ENCODE measurements at regions not wholly inside any gene's neighbourhood (a gene's known extent, or its start where the extent isn't known, plus 50 kb on each side); places are given as distances from the start of the nearest gene placed in this dataset.
"Not testable (repeated sequence)": the region's sequence is repeated elsewhere in the genome, so short reads cannot be mapped to it uniquely, and the experiment has no call there.

DNA sequence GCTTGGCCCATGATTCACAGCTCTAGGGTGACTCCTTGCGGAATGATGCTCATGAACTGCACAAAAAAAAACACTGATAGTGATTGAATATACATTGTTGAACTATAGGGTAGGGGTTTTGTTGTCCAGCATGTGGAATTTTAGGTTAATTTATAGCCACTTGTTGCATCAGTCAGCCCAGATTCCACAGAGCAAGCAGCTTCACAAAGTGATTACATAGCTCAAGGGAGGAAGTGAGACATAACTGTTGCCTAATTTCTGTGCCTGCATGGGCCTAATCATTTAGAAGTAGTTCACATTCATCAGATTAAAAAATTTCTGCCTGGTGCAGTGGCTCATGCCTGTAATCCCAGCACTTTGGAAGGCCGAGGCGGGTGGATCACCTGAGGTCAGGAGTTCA lies 142.2 kb upstream of the ZNF722 start:
- not testable (repeated sequence) for DNase-seq (ENCODE audit: low read depth in 2 of 2)

DNA sequence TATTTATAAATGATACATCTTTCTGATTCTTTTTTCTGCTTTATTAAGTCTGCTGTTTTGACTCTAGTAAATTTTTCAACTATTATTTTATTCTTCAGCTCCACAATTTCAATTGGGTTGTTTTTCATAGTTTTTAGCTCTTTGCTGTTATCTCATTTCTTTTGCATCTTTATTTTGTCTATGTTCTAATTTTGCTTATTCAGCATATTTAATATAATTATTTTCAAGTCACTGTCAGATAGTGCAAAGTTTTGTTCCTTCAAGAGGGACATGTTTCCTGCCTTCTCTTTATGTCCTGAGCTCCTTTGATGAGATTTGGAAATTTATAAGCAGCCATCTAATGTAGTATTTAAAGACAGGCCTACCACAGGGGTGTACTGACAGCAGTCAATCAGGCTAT lies 131.5 kb upstream of the ZNF722 start:
- no peak for DNase-seq (ENCODE audit: low read depth in 2 of 2)

DNA sequence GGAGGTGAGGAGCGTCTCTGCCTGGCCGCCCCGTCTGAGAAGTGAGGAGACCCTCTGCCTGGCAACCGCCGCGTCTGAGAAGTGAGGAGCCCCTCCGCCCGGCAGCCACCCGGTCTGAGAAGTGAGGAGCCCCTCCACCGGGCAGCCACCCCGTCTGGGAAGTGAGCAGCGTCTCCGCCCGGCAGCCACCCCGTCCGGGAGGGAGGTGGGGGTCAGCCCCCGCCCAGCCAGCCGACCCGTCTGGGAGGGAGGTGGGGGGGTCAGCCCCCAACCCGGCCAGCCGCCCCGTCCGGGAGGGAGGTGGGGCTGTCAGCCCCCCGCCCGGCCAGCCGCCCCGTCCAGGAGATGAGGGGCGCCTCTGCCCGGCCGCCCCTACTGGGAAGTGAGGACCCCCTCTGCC lies 124.4 kb upstream of the ZNF722 start:
- not testable (repeated sequence) for DNase-seq (ENCODE audit: low read depth in 2 of 2)

DNA sequence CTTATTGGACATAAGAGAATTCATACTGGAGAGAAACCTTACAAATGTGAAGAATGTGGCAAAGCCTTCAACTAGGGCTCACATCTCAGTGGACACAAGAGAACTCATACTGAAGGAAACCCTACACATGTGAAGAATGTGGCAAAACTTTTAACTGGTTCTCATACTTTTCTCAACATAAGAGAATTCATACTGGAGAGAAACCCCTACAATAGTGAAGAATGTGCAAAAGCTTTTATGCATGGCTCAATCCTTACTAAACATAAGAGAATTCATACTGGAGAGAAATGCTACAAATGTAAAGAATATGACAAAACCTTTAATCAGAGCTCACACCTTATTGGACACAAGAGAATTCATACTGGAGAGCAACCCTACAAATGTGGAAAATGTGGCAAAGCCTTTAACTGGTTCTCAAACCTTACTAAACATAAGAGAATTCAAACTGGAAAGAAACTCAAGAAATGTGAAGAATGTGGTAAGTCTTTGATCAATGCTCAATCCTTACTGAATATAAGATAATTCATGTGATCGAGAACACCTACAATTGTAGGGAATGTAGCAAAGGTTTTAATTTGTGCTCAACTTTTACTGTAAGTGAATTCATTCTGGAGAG lies 121.8 kb upstream of the ZNF722 start:
- no peak for DNase-seq (ENCODE audit: low read depth in 2 of 2)

DNA sequence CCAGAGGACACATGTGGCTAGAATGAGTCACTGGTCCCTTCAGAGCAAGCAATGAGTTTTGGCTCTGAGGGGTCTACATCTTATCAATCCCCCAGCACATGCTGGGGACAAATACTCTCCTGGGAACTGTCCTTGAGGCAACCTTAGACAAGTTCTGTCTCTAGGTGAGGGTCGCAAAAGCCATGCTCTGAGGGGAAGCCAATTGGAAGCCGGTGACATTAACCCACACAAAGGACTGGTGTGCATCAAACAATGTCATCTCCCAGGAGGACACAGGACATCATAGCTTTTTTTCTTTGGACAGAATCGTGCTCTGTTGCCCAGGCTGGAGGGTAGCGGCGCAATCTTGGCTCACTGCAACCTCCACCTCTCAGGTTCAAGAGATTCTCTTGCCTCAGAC lies 111.6 kb upstream of the ZNF722 start:
- no peak for DNase-seq (ENCODE audit: low read depth in 2 of 2)

DNA sequence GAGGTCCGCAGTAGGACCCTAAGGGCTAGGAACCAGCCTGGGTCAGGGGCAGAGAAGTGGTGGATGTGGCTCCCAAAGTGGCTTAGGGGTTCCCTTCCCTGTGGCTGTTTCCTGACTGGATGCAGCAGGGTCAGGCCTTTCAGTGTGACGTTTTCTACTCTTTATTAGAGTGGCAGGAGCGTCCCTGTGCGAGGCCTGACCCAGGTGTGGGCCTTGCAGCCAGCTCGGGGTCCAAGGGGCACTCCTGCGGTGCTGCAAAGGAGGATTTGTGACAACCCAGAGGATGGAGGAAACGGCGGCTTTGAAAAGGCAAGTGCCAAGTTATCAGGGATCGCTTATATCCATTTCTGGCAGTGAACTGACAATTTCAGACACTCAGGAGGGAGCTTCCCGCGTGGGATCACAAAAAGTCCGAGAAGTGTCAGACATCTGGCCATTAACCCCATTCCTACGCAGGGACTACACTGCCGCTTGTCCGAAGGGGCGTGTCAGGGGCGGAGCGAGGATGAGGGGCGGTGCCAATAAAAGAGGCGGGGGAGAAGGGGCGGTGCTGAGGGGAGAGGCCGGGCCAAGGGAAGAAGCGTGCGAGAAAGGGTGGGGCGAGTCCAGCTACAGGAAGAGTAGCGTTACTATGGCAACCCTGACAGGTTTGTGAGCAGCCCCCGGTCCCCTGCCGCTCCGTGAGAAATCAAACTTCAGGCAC lies 98.8 kb upstream of the ZNF722 start:
- DNase-seq (ENCODE audit: low read depth in 2 of 2): no peak

DNA sequence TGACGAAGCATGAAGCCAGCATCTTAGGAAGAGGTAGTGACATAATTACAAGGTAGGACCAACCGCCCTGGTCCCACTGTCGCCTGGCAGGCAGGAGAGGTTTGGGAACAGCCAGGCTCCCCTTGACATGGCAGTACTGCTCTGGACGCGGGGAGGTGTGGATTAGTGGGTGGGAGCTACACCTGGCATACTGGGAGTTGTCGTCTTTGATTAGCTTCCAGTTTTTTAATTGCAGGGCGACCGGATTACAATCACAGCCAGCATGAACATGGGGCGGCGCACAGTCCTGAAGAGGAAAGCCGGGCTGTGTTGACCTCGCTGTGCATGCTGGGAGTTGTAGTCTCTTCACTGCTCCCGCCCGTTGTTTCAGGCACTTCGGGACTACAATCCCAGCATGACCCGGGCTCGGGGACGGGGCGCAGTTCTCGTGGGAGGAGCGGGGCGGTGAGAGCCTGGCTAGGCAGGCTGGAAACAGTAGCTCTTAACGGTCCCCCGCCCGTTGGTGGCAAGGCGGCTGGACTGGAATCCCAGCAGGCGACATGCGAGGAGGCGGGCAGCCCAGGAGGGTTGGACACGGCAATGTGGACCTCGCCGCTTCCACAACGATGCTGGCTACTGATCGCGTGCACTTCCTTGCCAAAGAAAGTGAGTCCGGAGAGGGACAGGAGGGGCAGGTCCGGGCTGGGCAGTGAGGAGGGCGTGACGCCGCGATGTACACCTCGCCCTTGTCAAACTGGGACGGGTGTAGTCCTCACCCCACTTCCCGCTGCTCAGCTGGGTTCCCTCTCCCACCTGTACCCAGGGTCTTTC lies 98.0 kb upstream of the ZNF722 start:
- DNase-seq (ENCODE audit: low read depth in 2 of 2): peak; percentile 5 to 17

DNA sequence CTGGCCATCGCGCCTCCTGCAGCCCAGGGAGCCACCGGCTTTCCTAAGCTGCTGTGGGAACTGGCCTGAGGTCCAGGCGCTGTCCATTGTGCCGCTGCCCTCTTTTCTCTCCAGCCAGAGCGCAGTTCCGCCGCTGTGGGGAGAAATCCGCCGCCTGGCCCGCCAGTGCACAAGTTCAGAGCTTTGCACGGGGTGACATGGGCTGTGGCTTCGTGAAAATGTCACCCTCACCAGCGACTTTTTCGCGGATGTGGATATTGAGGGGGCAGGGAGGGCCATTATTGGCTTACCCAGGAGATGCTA lies 97.5 kb upstream of the ZNF722 start:
- not testable (repeated sequence) for DNase-seq (ENCODE audit: low read depth in 2 of 2)

DNA sequence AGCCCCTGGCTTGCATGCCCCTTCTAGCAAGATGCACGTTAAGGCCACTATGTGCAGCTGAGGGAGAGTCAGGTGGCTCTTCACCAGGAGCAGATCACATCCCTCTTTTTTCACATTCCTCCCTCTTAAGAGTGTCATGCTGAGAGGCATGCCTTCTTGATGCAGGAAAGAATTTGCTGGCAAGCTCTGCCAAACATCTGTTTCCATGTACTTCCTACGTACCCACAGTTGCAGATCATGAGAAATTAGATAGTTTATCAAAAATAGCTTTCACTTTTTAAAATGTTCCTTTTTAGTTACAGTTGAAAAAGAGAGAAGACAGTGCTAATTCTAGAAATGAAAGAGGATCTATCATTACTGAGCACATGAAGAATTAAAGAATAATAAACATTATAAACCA lies 79.7 kb upstream of the ZNF722 start:
- no peak for DNase-seq (ENCODE audit: low read depth in 2 of 2)

DNA sequence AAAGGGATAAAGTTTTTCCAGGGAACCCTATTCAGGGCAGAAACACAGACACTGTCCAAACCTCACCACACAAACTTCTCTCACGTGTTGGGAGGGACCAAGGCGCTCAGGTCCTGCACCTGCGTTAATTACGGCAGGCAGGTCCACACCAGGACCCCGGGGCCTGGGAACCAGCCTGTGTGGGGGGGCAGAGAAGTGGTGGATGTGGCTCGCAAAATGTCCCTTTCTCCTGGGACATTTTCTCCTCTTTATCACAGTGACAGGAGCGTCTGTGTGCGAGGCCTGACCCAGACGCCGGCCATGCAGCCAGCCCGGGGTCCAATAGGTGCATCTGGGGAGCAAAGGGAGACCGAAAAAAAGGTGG lies 73.4 kb upstream of the ZNF722 start:
- no peak for DNase-seq (ENCODE audit: low read depth in 2 of 2)

DNA sequence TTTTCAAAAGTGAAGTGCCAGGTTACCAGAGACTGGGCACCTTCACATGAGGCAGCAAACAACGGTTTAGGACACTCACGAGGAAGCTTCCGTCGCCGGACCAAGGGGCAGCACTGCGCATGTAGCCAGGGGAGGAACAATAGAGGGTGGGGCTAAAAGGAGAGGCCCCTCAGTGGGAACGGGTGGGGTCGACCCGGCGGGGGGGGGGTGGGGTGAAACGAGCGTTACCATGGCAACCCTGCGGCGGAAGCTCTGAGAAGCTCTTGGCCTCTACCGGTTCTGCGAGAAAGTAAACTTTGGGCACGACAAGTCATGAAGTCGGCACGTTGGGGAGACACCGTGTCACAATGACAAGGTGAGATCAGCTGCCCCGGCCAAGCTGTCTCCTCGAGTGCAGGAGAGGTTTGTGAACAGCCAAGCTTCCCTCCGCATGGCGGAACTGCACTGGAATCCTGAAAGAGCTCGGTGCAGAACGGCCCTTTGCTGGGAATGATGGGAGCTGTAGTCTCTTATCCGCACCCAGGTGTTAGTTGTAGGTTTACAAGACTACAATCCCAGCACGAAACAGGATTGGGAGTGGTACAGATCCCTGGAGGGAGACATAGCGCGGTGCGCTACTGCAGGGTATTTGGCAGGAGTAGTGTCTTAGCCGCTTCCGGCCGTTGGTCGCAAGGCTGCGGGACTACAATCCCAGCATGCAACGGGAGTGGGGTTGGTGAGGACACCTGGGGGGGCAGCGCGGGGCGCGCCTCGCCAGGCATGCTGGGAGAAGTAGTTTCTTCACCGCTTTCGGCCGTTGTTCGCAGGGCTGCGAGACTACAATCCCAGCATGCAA lies 72.8 kb upstream of the ZNF722 start:
- peak in 1 of 2 donors; percentile 22 for DNase-seq (ENCODE audit: low read depth in 2 of 2)

DNA sequence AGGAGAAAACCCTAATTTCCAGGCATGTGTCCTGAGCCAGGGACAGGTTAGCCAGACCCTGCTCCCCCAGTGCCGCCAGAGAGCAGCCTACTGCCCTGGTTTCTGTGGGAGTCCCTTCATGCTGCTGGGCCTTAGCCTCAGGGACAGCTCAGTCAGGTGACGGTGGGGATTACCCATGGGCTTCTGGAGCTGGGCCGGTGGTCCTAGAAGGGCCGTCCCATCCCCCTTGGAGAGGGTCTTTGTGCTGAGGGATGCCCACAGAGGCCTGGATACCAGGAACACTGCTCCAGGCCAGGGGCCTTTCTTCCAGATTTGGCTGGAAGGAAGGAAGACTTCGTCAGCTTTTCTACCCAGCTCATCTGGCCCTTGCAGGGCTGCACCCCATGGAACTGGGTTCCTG lies 71.4 kb upstream of the ZNF722 start:
- no peak for DNase-seq (ENCODE audit: low read depth in 2 of 2)

DNA sequence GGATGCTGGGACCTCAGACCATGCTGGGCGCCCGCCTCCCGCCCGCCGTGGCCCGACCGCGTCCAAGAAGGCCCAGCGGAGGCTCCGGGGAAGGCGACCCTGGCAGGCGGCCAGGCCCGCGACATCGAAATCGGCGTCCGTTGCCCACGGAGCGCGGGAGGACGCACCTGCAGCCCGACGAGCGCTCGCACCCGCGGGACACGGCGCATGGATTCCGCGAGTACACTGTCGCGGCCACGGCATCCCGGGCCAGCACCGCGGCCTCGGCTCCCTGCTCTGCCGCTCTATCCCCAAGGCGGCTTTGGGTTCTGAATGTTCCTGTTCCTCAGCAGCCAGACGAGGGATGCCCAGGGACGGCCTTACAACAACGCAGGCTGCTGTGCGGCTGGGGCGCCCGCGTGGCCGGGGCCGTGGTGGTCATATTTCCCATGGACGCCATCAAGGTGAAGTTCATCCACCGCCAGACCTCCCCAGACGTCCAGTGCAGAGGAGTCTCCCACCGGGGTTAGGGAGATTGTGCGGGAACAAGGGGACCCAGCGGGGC lies 67.5 kb upstream of the ZNF722 start:
- DNase-seq (ENCODE audit: low read depth in 2 of 2): no peak

DNA sequence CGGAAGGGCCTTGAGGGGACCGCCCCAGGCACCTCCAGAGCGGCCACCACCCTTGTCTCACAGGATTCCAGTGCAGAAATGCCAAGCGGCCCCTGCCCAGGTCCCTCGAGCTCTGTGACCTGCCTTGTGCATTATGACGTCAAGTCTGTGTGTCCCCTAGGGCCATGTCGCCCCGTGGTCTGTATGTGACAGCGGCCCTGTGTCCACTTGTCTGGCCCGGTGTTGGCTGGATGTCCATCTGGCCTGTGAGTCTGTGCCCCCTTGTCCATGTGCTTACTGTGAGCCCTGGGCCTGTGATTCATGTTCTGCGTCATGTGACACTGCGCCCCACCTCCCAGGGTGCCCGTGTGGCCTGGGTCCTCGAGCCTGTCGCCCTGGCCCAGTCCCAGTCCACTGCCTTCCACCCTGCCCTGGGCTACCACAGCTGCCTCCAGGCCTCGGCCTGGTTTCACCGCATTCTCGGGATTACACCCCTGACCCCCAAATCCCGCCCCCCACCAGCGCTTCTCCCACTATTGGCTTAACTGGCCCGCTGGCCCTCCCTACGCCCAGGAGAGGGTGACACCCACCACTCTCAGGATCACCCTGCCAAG lies 66.6 kb upstream of the ZNF722 start:
- DNase-seq (ENCODE audit: low read depth in 2 of 2): no peak

Measured in dermis microvascular lymphatic vessel endothelial cell (primary cell).